ENCODE measurements at regions not wholly inside any gene's neighbourhood (a gene's known extent, or its start where the extent isn't known, plus 50 kb on each side); places are given as distances from the start of the nearest gene placed in this dataset.

DNA sequence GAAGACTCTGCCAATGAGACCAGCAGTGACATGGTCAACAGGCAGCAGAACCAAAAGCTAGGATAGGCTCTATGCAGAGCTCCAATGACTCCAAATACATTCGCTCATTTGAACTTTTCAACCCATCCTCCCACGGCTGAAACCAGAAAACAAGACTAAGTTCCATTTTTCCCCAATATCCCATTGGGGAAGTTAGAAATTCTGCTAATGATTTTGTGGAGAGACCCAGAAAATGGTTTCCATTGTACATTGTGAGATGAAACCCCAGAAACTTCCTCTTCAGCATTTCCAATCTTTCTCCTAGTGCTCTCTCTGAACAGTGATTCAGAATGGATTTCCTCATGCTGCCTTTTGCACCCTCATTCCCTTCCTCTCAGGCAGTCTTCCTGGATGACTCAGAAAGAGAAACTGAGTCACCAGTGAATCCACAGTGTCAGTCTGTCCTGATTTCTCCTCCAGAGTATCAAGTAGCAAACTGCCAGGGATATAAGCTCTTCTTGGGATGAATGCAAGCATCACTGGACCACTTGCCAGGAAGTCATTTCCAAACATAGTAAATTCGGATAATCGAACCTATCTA lies 467.7 kb upstream of the ID2 start:
- TF ChIP-seq, protein P1, sequence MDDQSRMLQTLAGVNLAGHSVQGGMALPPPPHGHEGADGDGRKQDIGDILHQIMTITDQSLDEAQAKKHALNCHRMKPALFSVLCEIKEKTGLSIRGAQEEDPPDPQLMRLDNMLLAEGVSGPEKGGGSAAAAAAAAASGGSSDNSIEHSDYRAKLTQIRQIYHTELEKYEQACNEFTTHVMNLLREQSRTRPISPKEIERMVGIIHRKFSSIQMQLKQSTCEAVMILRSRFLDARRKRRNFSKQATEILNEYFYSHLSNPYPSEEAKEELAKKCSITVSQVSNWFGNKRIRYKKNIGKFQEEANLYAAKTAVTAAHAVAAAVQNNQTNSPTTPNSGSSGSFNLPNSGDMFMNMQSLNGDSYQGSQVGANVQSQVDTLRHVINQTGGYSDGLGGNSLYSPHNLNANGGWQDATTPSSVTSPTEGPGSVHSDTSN (CRISPR knock-in tag; IDR thresholded peaks at IDR 0.05) = no peak
- TF ChIP-seq, protein P2, sequence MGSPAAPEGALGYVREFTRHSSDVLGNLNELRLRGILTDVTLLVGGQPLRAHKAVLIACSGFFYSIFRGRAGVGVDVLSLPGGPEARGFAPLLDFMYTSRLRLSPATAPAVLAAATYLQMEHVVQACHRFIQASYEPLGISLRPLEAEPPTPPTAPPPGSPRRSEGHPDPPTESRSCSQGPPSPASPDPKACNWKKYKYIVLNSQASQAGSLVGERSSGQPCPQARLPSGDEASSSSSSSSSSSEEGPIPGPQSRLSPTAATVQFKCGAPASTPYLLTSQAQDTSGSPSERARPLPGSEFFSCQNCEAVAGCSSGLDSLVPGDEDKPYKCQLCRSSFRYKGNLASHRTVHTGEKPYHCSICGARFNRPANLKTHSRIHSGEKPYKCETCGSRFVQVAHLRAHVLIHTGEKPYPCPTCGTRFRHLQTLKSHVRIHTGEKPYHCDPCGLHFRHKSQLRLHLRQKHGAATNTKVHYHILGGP (tag by site-specific recombination; IDR thresholded peaks at IDR 0.05) = no peak
- no peak for TF ChIP-seq CTCF (tag by site-specific recombination; IDR thresholded peaks at IDR 0.05)
